Endothelial cell of umbilical vein (primary cell): ENCODE measurements at regions not wholly inside any gene's neighbourhood (a gene's known extent, or its start where the extent isn't known, plus 50 kb on each side); places are given as distances from the start of the nearest gene placed in this dataset.

Experiments
- BruUV-seq: library from RNA; stranded (reverse); fragments of 400-500 nt; replicated peaks from 2 replicates; lab custom pipeline; 2021; lab: Mats Ljungman, UMichigan
- CTCF ChIA-PET: fragments of 300-600, 350-600 bp; sonication (Branson Sonifier 250); formaldehyde crosslinking; loops from one replicate; lab custom pipeline; 2021; ENCODE audit warnings: antibody characterized with exemption, inconsistent platforms; lab: Charles Lee
- POLR2A ChIA-PET: fragments of 300-600, 350-600 bp; sonication (Branson Sonifier 250); formaldehyde crosslinking; loops from one replicate; lab custom pipeline; 2021; ENCODE audit warnings: antibody characterized with exemption, inconsistent platforms; lab: Charles Lee
- DNase-seq: peaks from one replicate; pipeline ENCODE4 v3.0.0-alpha.2; 2011; ENCODE audit warnings: low read depth, low spot score
- FAIRE-seq: peaks from 2 replicates; lab custom pipeline; 2011; peaks lifted over from hg19 to GRCh38; lab: Jason Lieb, UNC
- H2AFZ ChIP-seq: 2 replicates; pipeline ENCODE4 v1.6.0; 2012; ENCODE audit warnings: low read depth, low read length, control low read depth, inconsistent platforms
- H3K27ac ChIP-seq: 2 replicates; pipeline ENCODE4 v1.5.1; 2011; ENCODE audit warnings: low read depth, mild to moderate bottlenecking, control low read depth, low read length, moderate library complexity; ENCODE audit not compliant: insufficient read depth
- H3K27me3 ChIP-seq, 2 experiments: 2 replicates each; pipeline versions ENCODE4 v1.6.0 to v1.6.1; 2011; ENCODE audit warnings: low read length in 2 of 2, mixed read lengths in 1 of 2; ENCODE audit not compliant: control insufficient read depth in 2 of 2, insufficient read depth in 2 of 2
- H3K36me3 ChIP-seq, 2 experiments: 2 replicates in 1 of 2; 3 replicates in 1 of 2; pipeline ENCODE4 v1.5.1; 2011; ENCODE audit warnings: low read length in 2 of 2, mild to moderate bottlenecking in 1 of 2, moderate library complexity in 1 of 2; ENCODE audit not compliant: control insufficient read depth in 2 of 2, insufficient read depth in 2 of 2; ENCODE audit errors: extremely low read depth in 1 of 2
- H3K4me1 ChIP-seq: 3 replicates; pipeline ENCODE4 v1.5.1; 2011; ENCODE audit warnings: mild to moderate bottlenecking, low read length; ENCODE audit not compliant: control insufficient read depth, insufficient read depth; ENCODE audit errors: extremely low read depth
- H3K4me2 ChIP-seq: 2 replicates; pipeline ENCODE4 v1.6.1; 2011; ENCODE audit warnings: low read length, control low read depth, mixed read lengths; ENCODE audit not compliant: insufficient read depth
- H3K4me3 ChIP-seq, 3 experiments: fragments of 200-600 bp in 1 of 3; sonication (generic), shearing (Covaris generic) in 1 of 3; replicated peaks in 1 of 3; 2 replicates each; pipeline ENCODE4 v1.5.1; 2011 to 2016; ENCODE audit warnings: control low read depth in 3 of 3, low read length in 3 of 3, mild to moderate bottlenecking in 2 of 3, inconsistent platforms in 1 of 3, low read depth in 1 of 3, moderate library complexity in 1 of 3; ENCODE audit not compliant: insufficient read depth in 1 of 3
- H3K79me2 ChIP-seq: 2 replicates; pipeline ENCODE4 v1.6.0; 2012; ENCODE audit warnings: low read length, inconsistent platforms; ENCODE audit not compliant: control insufficient read depth, insufficient read depth
- H3K9ac ChIP-seq: replicated peaks from 2 replicates; pipeline ENCODE3; 2011; ENCODE audit warnings: low read length, control low read depth; ENCODE audit not compliant: insufficient read depth; ENCODE audit errors: extremely low read depth
- H3K9me1 ChIP-seq: replicated peaks from 3 replicates; pipeline ENCODE4 v1.6.0; 2011; ENCODE audit warnings: mild to moderate bottlenecking, low read length; ENCODE audit not compliant: control insufficient read depth, insufficient read depth; ENCODE audit errors: extremely low read depth
- H3K9me3 ChIP-seq: replicated peaks from 2 replicates; pipeline ENCODE4 v1.5.1; 2012; ENCODE audit warnings: low read length, inconsistent platforms; ENCODE audit not compliant: control insufficient read depth, insufficient read depth
- H4K20me1 ChIP-seq: replicated peaks from 2 replicates; pipeline ENCODE3; 2011; ENCODE audit warnings: mild to moderate bottlenecking, low read length; ENCODE audit not compliant: control insufficient read depth, insufficient read depth; ENCODE audit errors: extremely low read depth
- CTCF ChIP-seq, 2 donors: IDR thresholded peaks; 1 replicate in 1 of 2; 2 replicates in 1 of 2; pipeline ENCODE4 v1.5.1; 2011; ENCODE audit warnings: low read length in 2 of 2, mild to moderate bottlenecking in 2 of 2, moderate library complexity in 2 of 2, control low read depth in 1 of 2, inconsistent platforms in 1 of 2, low read depth in 1 of 2; ENCODE audit not compliant: insufficient read depth in 1 of 2; ENCODE audit errors: extremely low read depth in 1 of 2
- EZH2 ChIP-seq: IDR thresholded peaks from 2 replicates; pipeline ENCODE4 v1.6.1; 2012; ENCODE audit warnings: borderline replicate concordance, low read depth, mild to moderate bottlenecking, moderate library complexity, low read length, inconsistent platforms; ENCODE audit not compliant: severe bottlenecking
- FOS ChIP-seq: IDR thresholded peaks from 2 replicates; pipeline ENCODE4 v1.6.1; 2011; ENCODE audit warnings: mild to moderate bottlenecking, low read length, moderate library complexity, borderline replicate concordance; ENCODE audit not compliant: insufficient read depth
- GATA2 ChIP-seq: IDR thresholded peaks from 2 replicates; pipeline ENCODE4 v1.7.0; 2011; ENCODE audit warnings: low read depth, mild to moderate bottlenecking, moderate library complexity, mixed read lengths, low read length; ENCODE audit not compliant: insufficient read length, insufficient read depth
- JUN ChIP-seq: IDR thresholded peaks from 2 replicates; pipeline ENCODE4 v1.6.1; 2011; ENCODE audit warnings: borderline replicate concordance, low read depth; ENCODE audit not compliant: insufficient read length, insufficient read depth
- MYC ChIP-seq: IDR thresholded peaks from one replicate; pipeline ENCODE4 v1.6.1; 2011; ENCODE audit warnings: mild to moderate bottlenecking, low read depth, low read length
- POLR2A ChIP-seq: IDR thresholded peaks from 2 replicates; pipeline ENCODE4 v1.6.1; 2012; ENCODE audit warnings: low read depth, mild to moderate bottlenecking, control low read depth, low read length
- POLR2AphosphoS5 ChIP-seq: IDR thresholded peaks from 2 replicates; pipeline ENCODE4 v1.6.1; 2012; ENCODE audit warnings: low read depth, mild to moderate bottlenecking, control low read depth, low read length, moderate library complexity; ENCODE audit not compliant: insufficient read depth
- dilution Hi-C: fragments of 300-500 bp; cut with MboI; formaldehyde crosslinking; loops from one replicate; pipeline ENCODE4 v1.15.0; 2019; ENCODE audit warnings: low sequenced_read_pairs; ENCODE audit not compliant: extremely low pct_ligation_motif_present
- intact Hi-C: fragments of 100-400 bp; cut with micrococcal nuclease; formaldehyde crosslinking; loops from one replicate; pipeline ENCODE4 v1.10.0; 2022
- TF ChIP-seq, protein P1 (sequence below): IDR thresholded peaks from 2 replicates; pipeline ENCODE4 v1.6.1; 2011; ENCODE audit not compliant: insufficient read depth, insufficient read length

- dilution Hi-C loops: no loop called here
- H3K4me1 ChIP-seq: no peaks in the 10 kb centered on the region
Observed at GRCh38 chr13:85694992-85695391, 104.2 kb downstream of the SLITRK6 start.

More at GRCh38 chr13:85694992-85695391, 104.2 kb downstream of the SLITRK6 start:
- H3K9ac ChIP-seq: no peak overlapping the region
- no peak for DNase-seq
- no peaks in the 10 kb centered on the region for H3K9me1 ChIP-seq
- H3K79me2 ChIP-seq: no peaks in the 10 kb centered on the region
- no peak overlapping the region for H3K4me2 ChIP-seq
- no peaks in the 10 kb centered on the region for H3K36me3 ChIP-seq
- ChIA-PET POLR2A (no interaction called here), CTCF (no interaction called here)
- H4K20me1 ChIP-seq: no peaks in the 10 kb centered on the region
- BruUV-seq: no TSS peak
- no peak overlapping the region for H3K27ac ChIP-seq
- no peak for FAIRE-seq
- H2AFZ ChIP-seq: no peak overlapping the region
- TF ChIP-seq, protein P1, sequence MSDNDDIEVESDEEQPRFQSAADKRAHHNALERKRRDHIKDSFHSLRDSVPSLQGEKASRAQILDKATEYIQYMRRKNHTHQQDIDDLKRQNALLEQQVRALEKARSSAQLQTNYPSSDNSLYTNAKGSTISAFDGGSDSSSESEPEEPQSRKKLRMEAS: no peak
- TF ChIP-seq POLR2A (no peak), EZH2 (no peak), POLR2AphosphoS5 (no peak), FOS (no peak), CTCF (IDR thresholded peaks at IDR 0.05; ENCODE audit: extremely low read depth in 1 of 2, insufficient read depth in 1 of 2, low read depth in 1 of 2, low read length in 2 of 2) (no peak), GATA2 (no peak), MYC (no peak), JUN (no peak)
- peaks cover 4% of the 10 kb centered on the region for H3K9me3 ChIP-seq
- no peaks in the 10 kb centered on the region for H3K27me3 ChIP-seq
- H3K4me3 ChIP-seq: no peak overlapping the region
- intact Hi-C loops: no loop called here
